ENCODE measurements at regions not wholly inside any gene's neighbourhood (a gene's known extent, or its start where the extent isn't known, plus 50 kb on each side); places are given as distances from the start of the nearest gene placed in this dataset.
"Not testable (repeated sequence)": the region's sequence is repeated elsewhere in the genome, so short reads cannot be mapped to it uniquely, and the experiment has no call there.

- DNase-seq = not testable (repeated sequence)
These were observed 189.9 kb downstream of the NPIPA8 start for GRCh38 chr16:18146601-18147142.

- DNase-seq = not testable (repeated sequence)
These were observed 194.5 kb downstream of the NPIPA8 start for GRCh38 chr16:18142066-18142465.

GRCh38 chr16:18136288-18136687, 200.2 kb downstream of the NPIPA8 start:
- DNase-seq = not testable (repeated sequence)

- not testable (repeated sequence) for DNase-seq
These were observed 201.5 kb downstream of the NPIPA8 start for GRCh38 chr16:18135024-18135423.

- not testable (repeated sequence) for DNase-seq
These were observed 204.9 kb downstream of the NPIPA8 start for GRCh38 chr16:18131587-18131986.

GRCh38 chr16:18130478-18131120, 205.9 kb downstream of the NPIPA8 start:
- DNase-seq = not testable (repeated sequence)

- not testable (repeated sequence) for DNase-seq
These were observed 209.5 kb downstream of the NPIPA8 start for GRCh38 chr16:18127033-18127432.

- DNase-seq = not testable (repeated sequence)
These were observed 217.4 kb downstream of the NPIPA8 start for GRCh38 chr16:18119092-18119491.

GRCh38 chr16:18118684-18119083, 217.9 kb downstream of the NPIPA8 start:
- DNase-seq = not testable (repeated sequence)

- DNase-seq = not testable (repeated sequence)
These were observed 218.5 kb downstream of the NPIPA8 start for GRCh38 chr16:18118071-18118470.

- DNase-seq = not testable (repeated sequence)
These were observed 232.1 kb downstream of the NPIPA8 start for GRCh38 chr16:18104412-18104811.

- not testable (repeated sequence) for DNase-seq
These were observed 235.5 kb downstream of the NPIPA8 start for GRCh38 chr16:18101077-18101476.

GRCh38 chr16:18092605-18093004, 243.9 kb downstream of the NPIPA8 start:
- DNase-seq = not testable (repeated sequence)

GRCh38 chr16:18080658-18081363, 255.7 kb downstream of the NPIPA8 start:
- DNase-seq = not testable (repeated sequence)

- DNase-seq = not testable (repeated sequence)
These were observed 258.6 kb downstream of the NPIPA8 start for GRCh38 chr16:18077910-18078309.

- no peak for DNase-seq
These were observed 264.4 kb downstream of the NPIPA8 start for GRCh38 chr16:18072161-18072560.

GRCh38 chr16:18069683-18070082, 266.9 kb downstream of the NPIPA8 start:
- no peak for DNase-seq

- DNase-seq = no peak
These were observed 268.1 kb downstream of the NPIPA8 start for GRCh38 chr16:18068477-18068876.

- DNase-seq = no peak
These were observed 273.8 kb downstream of the NPIPA8 start for GRCh38 chr16:18062713-18063112.

GRCh38 chr16:18060351-18060750, 276.2 kb downstream of the NPIPA8 start:
- DNase-seq = no peak

GRCh38 chr16:18059577-18059976, 277.0 kb downstream of the NPIPA8 start:
- DNase-seq = no peak

GRCh38 chr16:18059089-18059488, 277.4 kb downstream of the NPIPA8 start:
- no peak for DNase-seq

GRCh38 chr16:18055411-18055916, 281.1 kb downstream of the NPIPA8 start:
- DNase-seq = no peak

- DNase-seq = no peak
These were observed 285.8 kb downstream of the NPIPA8 start for GRCh38 chr16:18050777-18051176.

Measured in activated CD4-positive, alpha-beta T cell treated with anti-CD3 and anti-CD28 coated beads for 1 hour (primary cell).